HCEC 1CT (cell line): ENCODE measurements at regions not wholly inside any gene's neighbourhood (a gene's known extent, or its start where the extent isn't known, plus 50 kb on each side); places are given as distances from the start of the nearest gene placed in this dataset.
A peak's percentile ranks its signal among the peaks of the same experiment; 100 is the strongest.
"Not testable (repeated sequence)": the region's sequence is repeated elsewhere in the genome, so short reads cannot be mapped to it uniquely, and the experiment has no call there.

Experiments
- DNase-seq: peaks from one replicate; pipeline ENCODE4 v3.0.0-alpha.2; 2017

GRCh38 chr14:81971911-81972310 is 438.3 kb upstream of the SEL1L start:
- no peak for DNase-seq

DNA sequence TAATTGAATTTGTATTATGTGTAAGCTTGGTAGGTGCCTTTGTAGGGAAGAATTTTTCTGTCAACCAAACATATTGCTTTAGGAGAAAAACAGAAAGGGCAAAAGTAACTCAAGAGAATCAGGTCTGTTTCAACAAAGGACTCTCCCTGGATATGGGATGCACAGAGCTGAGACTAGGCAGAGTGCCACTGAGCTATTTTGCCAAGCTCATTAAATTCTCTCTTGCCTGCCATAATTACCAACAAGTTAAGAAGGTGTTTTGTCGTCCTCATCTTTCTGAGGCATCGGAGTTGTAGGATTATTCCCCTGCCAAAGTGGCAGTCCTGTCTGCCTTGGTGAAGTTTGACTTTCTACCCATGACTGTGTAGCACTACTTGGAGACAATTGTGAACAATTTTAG is 438.9 kb upstream of the SEL1L start:
- DNase-seq = no peak

GRCh38 chr14:81974543-81974942 is 440.9 kb upstream of the SEL1L start:
- DNase-seq = no peak

DNA sequence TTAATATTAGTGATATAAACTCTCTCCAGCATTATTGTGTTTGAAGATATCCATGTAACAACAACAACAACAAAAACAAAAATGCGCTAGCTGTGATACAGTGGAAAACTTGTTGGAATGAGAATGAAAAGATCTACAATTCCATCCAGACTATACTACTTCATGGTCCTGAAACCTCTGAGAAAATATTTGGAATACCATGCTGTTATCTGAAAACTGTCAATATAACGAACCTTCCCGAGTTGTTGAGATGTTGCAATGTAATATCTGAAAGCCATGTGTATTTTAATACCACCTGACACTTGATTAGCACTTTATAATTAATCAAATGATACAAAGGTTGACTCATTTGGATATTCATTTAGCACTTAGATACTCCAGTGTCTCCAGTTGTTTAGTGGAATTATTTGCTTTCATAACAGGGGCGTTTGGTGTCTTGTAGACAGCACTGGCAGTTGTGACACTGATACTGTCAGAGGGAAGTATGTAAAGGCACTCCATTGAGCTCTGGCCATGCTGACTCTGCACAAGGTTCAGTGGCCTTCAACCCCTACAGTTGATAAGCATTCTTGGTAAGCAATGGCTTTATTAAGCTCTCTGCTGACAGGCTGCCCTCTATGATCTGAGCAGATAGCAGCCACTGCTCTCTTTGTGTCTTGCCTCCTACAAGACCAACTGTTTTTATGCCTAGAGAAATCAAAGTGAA is 447.1 kb upstream of the SEL1L start:
- DNase-seq = no peak

GRCh38 chr14:81981307-81981675 is 447.6 kb upstream of the SEL1L start:
- no peak for DNase-seq

DNA sequence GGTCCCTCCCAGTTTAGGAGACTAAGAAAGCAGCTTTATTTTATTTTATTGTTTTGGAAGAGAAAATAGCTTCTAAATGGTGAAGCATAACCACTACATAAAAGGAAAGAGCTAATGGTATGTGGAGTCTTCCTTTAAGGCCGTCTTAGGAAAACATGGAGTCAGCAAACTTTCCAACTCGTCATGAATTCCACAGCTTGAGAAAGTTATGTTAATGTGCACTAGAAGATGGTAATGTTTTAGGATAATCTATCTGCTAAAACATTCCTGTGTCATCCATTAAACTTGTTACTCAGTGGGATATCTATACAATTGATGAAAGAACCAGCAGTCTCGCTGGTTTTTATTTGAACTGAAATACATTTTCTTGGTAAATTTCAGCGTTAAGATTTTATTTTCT is 448.4 kb upstream of the SEL1L start:
- DNase-seq = no peak

GRCh38 chr14:81986005-81986404 is 452.4 kb upstream of the SEL1L start:
- no peak for DNase-seq

- DNase-seq = no peak
These were observed 455.6 kb upstream of the SEL1L start for GRCh38 chr14:81989211-81989610.

DNA sequence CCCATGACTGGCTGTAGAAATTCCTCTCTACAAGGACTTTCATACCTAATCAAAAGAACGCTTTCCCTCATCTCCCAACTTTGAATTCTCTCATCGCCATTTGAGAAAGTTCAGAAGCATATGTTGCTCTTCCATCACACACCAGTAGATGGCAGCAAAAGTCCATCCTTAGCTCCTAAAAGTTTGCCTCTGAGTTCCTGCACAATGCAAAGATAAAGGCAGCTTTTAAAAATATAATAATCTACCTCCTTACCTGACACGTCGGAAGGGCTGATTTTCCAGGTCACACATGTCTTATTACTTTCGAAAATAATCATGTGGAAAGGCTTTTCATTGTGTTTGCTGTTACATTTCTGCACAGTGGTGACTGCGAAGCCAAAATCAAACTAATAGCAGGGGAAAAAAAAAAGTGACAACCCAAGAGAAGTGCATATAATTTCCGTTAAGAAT is 456.7 kb upstream of the SEL1L start:
- peak; percentile 30 for DNase-seq

DNA sequence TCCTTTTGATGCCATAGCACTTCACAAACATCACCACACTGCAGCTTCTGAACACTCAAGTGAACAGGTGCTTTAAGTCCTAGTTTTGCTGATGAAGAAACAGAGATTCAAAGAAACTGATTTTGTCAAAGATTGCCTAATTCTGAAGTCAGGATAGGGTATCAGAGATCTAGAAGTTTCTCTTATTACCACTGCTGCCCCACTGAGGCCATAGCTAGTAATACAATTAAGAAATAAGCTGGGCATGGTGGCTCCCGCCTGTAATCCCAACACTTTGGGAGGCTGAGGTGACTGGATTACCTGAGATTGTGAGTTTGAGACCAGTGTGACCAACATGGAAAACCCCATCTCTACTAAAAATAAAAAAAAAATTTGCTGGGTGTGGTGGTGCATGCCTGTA is 458.3 kb upstream of the SEL1L start:
- no peak for DNase-seq

- no peak for DNase-seq
These were observed 459.8 kb upstream of the SEL1L start for GRCh38 chr14:81993432-81993831.

- DNase-seq = no peak
These were observed 469.8 kb upstream of the SEL1L start for GRCh38 chr14:82003426-82003825.

- DNase-seq = no peak
These were observed 475.4 kb upstream of the SEL1L start for GRCh38 chr14:82009076-82009475.

GRCh38 chr14:82009993-82010392 is 476.3 kb upstream of the SEL1L start:
- DNase-seq = no peak

GRCh38 chr14:82011460-82011859 is 477.8 kb upstream of the SEL1L start:
- no peak for DNase-seq

GRCh38 chr14:82029038-82029437 is 495.4 kb upstream of the SEL1L start:
- no peak for DNase-seq

GRCh38 chr14:82035397-82035796 is 501.7 kb upstream of the SEL1L start:
- DNase-seq = no peak

DNA sequence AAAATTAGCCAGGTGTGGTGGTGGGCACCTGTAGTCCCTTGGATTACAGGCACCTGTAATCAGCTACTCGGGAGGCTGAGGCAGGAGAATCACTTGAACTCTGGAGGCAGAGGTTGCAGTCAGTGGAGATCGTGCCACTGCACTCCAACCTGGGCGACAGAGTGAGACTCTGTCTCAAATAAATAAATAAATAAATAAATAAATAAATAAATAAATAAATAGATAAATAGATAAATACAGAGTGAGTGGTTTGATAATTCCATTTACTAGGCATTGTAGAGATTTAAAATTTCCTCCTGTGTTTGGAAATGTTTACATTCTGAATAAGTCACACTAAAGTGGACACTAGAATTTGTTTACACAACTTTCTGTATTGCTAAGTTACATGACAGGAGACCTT is 504.4 kb upstream of the SEL1L start:
- DNase-seq = not testable (repeated sequence)

DNA sequence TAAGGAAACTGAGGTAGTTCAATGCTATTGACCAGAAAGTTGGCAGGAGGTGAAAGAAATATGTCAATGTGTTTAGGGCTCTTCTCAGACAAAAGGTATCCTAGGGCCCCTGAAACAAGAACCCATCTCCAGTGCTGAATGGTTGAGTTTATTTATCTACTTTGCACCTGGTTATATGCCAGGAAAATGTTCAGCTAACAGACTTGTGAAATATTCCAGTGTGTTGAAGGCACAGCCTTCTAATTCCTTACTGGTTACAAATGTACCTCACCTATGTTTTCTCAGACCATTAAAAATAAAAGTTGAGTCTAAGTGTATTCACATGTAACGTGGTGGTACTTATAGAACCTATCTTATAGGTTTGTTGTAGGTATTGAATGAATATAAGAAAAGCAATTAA is 511.7 kb upstream of the SEL1L start:
- DNase-seq = no peak

- no peak for DNase-seq
These were observed 513.0 kb upstream of the SEL1L start for GRCh38 chr14:82046512-82047226.

DNA sequence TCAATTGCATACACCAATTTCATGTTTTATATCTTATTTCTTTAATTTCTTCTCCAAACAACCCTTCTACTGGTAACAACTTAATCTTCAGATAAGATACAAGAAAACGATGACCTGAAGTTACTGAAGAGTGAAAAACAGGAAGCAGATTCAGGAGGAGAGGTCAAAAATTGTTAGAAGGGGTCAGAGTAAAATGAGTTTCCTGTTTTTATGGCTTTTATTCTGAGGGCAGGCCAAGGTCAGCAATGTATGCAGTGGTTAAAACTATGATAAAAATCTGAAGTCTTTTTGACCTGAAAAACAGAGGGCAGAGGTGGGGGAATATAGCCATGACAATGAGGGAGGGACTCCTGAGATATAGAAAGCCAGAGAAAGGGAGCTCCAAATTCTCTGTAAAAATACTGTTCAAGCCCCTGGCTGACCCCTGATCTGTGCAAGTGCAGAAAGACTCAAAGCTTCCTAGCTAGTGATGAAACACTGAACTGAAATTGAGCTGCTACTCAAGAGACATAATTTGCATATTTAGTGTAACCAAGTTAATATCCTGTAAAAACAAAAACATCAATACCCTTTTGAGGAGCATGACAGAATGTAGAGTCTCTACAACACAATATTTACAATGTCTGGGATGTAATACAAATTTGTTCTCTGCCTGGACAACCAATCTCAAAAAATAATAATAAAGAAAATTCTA is 514.3 kb upstream of the SEL1L start:
- no peak for DNase-seq

DNA sequence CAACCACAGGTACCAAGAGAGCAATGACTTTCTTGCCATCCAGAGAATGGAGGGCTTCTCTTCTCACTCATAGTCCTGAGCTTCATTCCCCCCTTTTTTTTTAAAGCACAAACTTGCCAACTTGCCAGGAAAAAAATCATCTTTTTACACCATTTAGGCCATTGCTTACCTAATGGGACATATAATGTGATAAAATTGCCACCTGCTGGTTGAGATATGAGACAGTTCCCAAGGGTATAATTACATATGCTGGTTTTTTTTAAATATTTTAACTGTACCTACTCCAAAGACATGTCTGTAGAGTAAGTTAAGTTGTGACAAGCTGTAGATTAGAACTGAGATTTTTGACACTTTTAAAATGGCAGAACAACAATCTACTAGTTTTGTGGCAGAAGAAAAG is 519.1 kb upstream of the SEL1L start:
- DNase-seq = no peak

GRCh38 chr14:82055515-82056115 is 522.0 kb upstream of the SEL1L start:
- no peak for DNase-seq

DNA sequence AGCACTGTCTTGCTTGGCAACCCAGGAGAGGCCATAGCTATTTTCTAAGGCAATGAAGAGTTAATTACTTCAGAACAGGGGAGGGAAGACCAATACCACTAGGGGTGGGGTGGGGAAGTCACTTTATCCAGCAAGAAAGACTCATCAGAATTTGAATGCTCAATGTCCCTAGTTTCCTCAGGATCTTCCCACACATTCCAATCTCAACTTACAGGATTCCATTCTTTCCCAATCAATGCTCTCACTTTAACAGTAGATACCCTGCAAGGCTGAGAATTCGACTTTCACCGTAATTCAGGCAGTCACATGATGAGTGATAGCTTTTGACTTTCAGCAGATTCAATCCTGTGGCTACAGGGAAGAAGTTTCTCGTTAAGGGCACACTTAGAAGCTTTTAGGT is 526.6 kb upstream of the SEL1L start:
- no peak for DNase-seq
